ENCODE measurements at regions not wholly inside any gene's neighbourhood (a gene's known extent, or its start where the extent isn't known, plus 50 kb on each side); places are given as distances from the start of the nearest gene placed in this dataset.
A peak's percentile ranks its signal among the peaks of the same experiment; 100 is the strongest.

- no peak overlapping the region for H3K27ac ChIP-seq
- DNase-seq: no peak
- H3K4me3 ChIP-seq: no peak overlapping the region
- H3K27me3 ChIP-seq: no peaks in the 10 kb centered on the region
- peaks cover 0 to 9% (median 0%) of the 10 kb centered on the region in 4 donors for H3K4me1 ChIP-seq
- no peaks in the 10 kb centered on the region for H3K9me3 ChIP-seq
- no peaks in the 10 kb centered on the region for H3K36me3 ChIP-seq
- no peak for TF ChIP-seq CTCF (IDR thresholded peaks at IDR 0.05)
- no peak for TF ChIP-seq POLR2A (IDR thresholded peaks at IDR 0.05)
These were observed 81.0 kb upstream of the CD55 start for GRCh38 chr1:207240325-207241101.

GRCh38 chr1:207241164-207241934 lies 80.1 kb upstream of the CD55 start:
- Histone ChIP-seq H3K9me3 (no peaks in the 10 kb centered on the region), H3K36me3 (no peaks in the 10 kb centered on the region), H3K27ac (peak overlapping the region in 1 of 4 donors; percentile 10), H3K4me3 (no peak overlapping the region), H3K4me1 (peaks cover 0 to 9% (median 0%) of the 10 kb centered on the region in 4 donors), H3K27me3 (no peaks in the 10 kb centered on the region)
- TF ChIP-seq POLR2A (IDR thresholded peaks at IDR 0.05) (no peak), CTCF (IDR thresholded peaks at IDR 0.05) (no peak)
- DNase-seq: peak in 1 of 3 donors; percentile 47

DNA sequence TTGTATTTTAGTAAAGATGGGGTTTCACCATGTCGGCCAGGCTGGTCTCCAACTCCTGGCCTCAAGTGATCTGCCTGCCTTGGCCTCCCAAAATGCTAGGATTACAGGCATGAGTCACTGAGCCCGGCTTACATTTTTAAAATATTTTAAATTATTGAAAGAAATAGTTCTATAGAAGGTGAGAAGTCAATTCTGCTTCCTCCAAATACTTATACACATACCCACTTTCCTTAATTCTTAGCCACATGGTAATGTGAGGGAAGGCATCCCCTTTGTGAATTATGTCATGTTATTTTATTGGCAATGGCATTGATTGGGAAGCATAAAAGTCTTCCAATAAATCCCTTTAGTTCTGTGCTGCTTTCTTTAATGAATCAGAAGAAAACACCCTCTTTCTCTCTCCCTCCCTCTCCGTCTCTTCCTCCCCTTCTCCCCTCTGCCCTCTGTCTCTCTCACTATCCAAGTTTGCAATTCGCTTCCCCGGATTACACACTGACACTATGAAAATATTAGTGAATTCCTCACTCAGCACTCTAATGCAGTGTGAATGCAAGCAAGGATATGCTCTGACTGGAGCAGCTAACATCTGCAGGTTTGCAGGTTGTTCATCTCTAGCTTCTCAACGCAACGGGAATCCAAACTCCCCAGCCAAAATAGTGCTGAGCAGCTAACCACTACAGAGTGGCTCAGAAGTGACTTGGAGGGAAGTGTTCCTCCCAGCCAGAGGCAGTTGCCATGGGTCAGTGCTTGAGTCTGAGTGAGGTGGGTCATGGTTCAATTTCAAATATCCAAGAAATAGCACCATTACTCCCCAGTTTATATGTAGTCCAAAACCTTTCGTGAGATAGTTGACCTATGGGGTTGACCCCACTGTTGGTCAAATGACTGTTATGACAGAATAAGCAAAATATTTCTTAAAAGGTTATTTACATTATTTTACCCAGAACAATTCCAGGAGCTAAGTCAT lies 77.8 kb upstream of the CD55 start:
- peaks cover 0 to 9% (median 0%) of the 10 kb centered on the region in 4 donors for H3K4me1 ChIP-seq
- DNase-seq: no peak
- no peaks in the 10 kb centered on the region for H3K36me3 ChIP-seq
- H3K27ac ChIP-seq: no peak overlapping the region
- H3K27me3 ChIP-seq: no peaks in the 10 kb centered on the region
- TF ChIP-seq POLR2A (IDR thresholded peaks at IDR 0.05): no peak
- no peak for TF ChIP-seq CTCF (IDR thresholded peaks at IDR 0.05)
- H3K9me3 ChIP-seq: no peaks in the 10 kb centered on the region
- no peak overlapping the region for H3K4me3 ChIP-seq

- H3K4me3 ChIP-seq: no peak overlapping the region
- no peak for TF ChIP-seq CTCF (IDR thresholded peaks at IDR 0.05)
- H3K9me3 ChIP-seq: no peaks in the 10 kb centered on the region
- peaks cover 0 to 9% (median 0%) of the 10 kb centered on the region in 4 donors for H3K4me1 ChIP-seq
- DNase-seq: no peak
- no peaks in the 10 kb centered on the region for H3K27me3 ChIP-seq
- no peaks in the 10 kb centered on the region for H3K36me3 ChIP-seq
- no peak overlapping the region for H3K27ac ChIP-seq
These were observed 77.1 kb upstream of the CD55 start for GRCh38 chr1:207244409-207244801.

DNA sequence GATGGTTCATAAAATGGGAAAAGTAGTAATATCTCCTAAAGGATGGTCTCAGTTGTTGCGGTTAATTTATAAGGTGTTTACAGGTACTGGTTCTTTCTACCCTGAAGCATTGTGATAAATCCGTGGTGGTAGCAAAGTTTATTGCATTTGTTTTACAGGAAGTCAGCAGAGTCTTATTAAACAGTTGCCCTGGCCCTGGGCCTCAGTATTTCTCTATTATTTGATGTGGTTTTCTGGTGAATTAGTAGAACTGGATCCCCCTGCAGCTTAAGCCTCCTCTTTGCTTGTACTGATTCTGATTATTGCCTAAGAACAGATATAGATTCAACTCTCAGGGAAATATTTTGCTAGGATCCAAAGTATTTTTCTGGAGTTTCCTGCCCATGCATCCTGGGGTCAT lies 76.4 kb upstream of the CD55 start:
- no peaks in the 10 kb centered on the region for H3K36me3 ChIP-seq
- no peak overlapping the region for H3K4me3 ChIP-seq
- H3K27ac ChIP-seq: no peak overlapping the region
- no peaks in the 10 kb centered on the region for H3K9me3 ChIP-seq
- H3K4me1 ChIP-seq: peaks cover 0 to 9% (median 0%) of the 10 kb centered on the region in 4 donors
- no peak for DNase-seq
- TF ChIP-seq CTCF (IDR thresholded peaks at IDR 0.05): no peak
- TF ChIP-seq POLR2A (IDR thresholded peaks at IDR 0.05): no peak
- H3K27me3 ChIP-seq: no peaks in the 10 kb centered on the region

Measured in Peyer's patch (tissue), 4 donors.